ENCODE measurements at regions not wholly inside any gene's neighbourhood (a gene's known extent, or its start where the extent isn't known, plus 50 kb on each side); places are given as distances from the start of the nearest gene placed in this dataset.

- Histone ChIP-seq H3K9ac (ENCODE audit: insufficient read depth in 1 of 2, low read depth in 2 of 2, low read length in 2 of 2) (no peak overlapping the region), H3K4me3 (no peak overlapping the region), H3K79me2 (ENCODE audit: control insufficient read depth, insufficient read depth, low read length) (no peaks in the 10 kb centered on the region), H3K27me3 (ENCODE audit: control insufficient read depth in 2 of 2, insufficient read depth in 2 of 2, low read length in 2 of 2) (peaks cover 20 to 72% of the 10 kb centered on the region in 2 experiments), H3K36me3 (ENCODE audit: control insufficient read depth, insufficient read depth, low read length) (no peaks in the 10 kb centered on the region), H3K9me3 (replicated peaks; ENCODE audit: control insufficient read depth, insufficient read depth, low read depth, low read length) (peaks cover 2% of the 10 kb centered on the region; the same call in 1 of the 2 replicates), H3K27ac (ENCODE audit: extremely low read depth, low read depth, low read length) (no peak overlapping the region), H3K4me1 (replicated peaks in 1 of 2; ENCODE audit: control insufficient read depth in 2 of 2, insufficient read depth in 2 of 2, low read length in 2 of 2) (no peaks in the 10 kb centered on the region), H4K20me1 (replicated peaks; ENCODE audit: control insufficient read depth, insufficient read depth, low read length) (no peaks in the 10 kb centered on the region), H3K4me2 (ENCODE audit: insufficient read depth, low read length) (no peak overlapping the region), H3K9me1 (ENCODE audit: control insufficient read depth, insufficient read depth, low read length) (no peaks in the 10 kb centered on the region), H2AFZ (ENCODE audit: low read depth, low read length) (no peak overlapping the region)
- no TSS peak for BruUV-seq (replicated peaks)
- ChIA-PET POLR2A (interaction anchor here (0.8 kb wide), 1 partner anchor 9 kb away, joined by 3 read pairs; no protein-coding TSS in a partner anchor), CTCF (ENCODE audit: low intra/inter-chr PET ratio) (no interaction called here)
- in situ Hi-C loops (cut with MboI): no loop called here
- 3% methylated on average over 9 of the region's 10 CpGs for WGBS (ENCODE audit: insufficient coverage, low coverage, missing lambda C conversion rate)
- TF ChIP-seq C11orf30 (IDR thresholded peaks at IDR 0.05; ENCODE audit: low read depth) (no peak), CBX1 (IDR thresholded peaks at IDR 0.05; ENCODE audit: low read depth) (no peak), KHSRP (IDR thresholded peaks at IDR 0.05) (no peak), NFIC (IDR thresholded peaks at IDR 0.05) (no peak), SLC30A9 (CRISPR knock-in tag; IDR thresholded peaks at IDR 0.05) (no peak), E2F4 (CRISPR knock-in tag; IDR thresholded peaks at IDR 0.05; ENCODE audit: low read depth) (no peak), FOS (IDR thresholded peaks at IDR 0.05; ENCODE audit: extremely low read depth, insufficient read length) (no peak), ZNF274 (IDR thresholded peaks at IDR 0.05; ENCODE audit: borderline replicate concordance, low read depth, low read length) (no peak), MAZ (CRISPR knock-in tag; conservative IDR thresholded peaks at IDR 0.05 in 1 of 2, IDR thresholded peaks at IDR 0.05 in 1 of 2) (no peak), ARHGAP35 (IDR thresholded peaks at IDR 0.05; ENCODE audit: partially characterized antibody) (no peak)
- intact Hi-C loops (cut with micrococcal nuclease): no loop called here
- DNase-seq (ENCODE audit: extremely low read depth in 1 of 4, low spot score in 3 of 4) (no peak), FAIRE-seq (no peak), ATAC-seq (no peak)
Measured at GRCh38 chr2:8505311-8505920, 176.4 kb upstream of the ID2 start.

All from K562 (cell line).